ENCODE measurements at regions not wholly inside any gene's neighbourhood (a gene's known extent, or its start where the extent isn't known, plus 50 kb on each side); places are given as distances from the start of the nearest gene placed in this dataset.
"Not testable (repeated sequence)": the region's sequence is repeated elsewhere in the genome, so short reads cannot be mapped to it uniquely, and the experiment has no call there.

- DNase-seq (ENCODE audit: low spot score) = no peak
Observed at GRCh38 chr3:95629802-95630201, 1184.6 kb upstream of the EPHA6 start.

GRCh38 chr3:95645291-95645690, 1169.1 kb upstream of the EPHA6 start:
- DNase-seq (ENCODE audit: low spot score) = no peak

GRCh38 chr3:95654570-95655362, 1159.6 kb upstream of the EPHA6 start:
- DNase-seq (ENCODE audit: low spot score) = no peak

- no peak for DNase-seq (ENCODE audit: low spot score)
Observed at GRCh38 chr3:95655363-95655986, 1158.9 kb upstream of the EPHA6 start.

GRCh38 chr3:95670765-95671164, 1143.6 kb upstream of the EPHA6 start:
- DNase-seq (ENCODE audit: low spot score) = no peak

- no peak for DNase-seq (ENCODE audit: low spot score)
Observed at GRCh38 chr3:95673215-95673614, 1141.2 kb upstream of the EPHA6 start.

GRCh38 chr3:95705786-95706418, 1108.5 kb upstream of the EPHA6 start:
- DNase-seq (ENCODE audit: low spot score) = peak; percentile 54

- DNase-seq (ENCODE audit: low spot score) = no peak
Observed at GRCh38 chr3:95707268-95707667, 1107.1 kb upstream of the EPHA6 start.

- no peak for DNase-seq (ENCODE audit: low spot score)
Observed at GRCh38 chr3:95710684-95711083, 1103.7 kb upstream of the EPHA6 start.

GRCh38 chr3:95711789-95712188, 1102.6 kb upstream of the EPHA6 start:
- no peak for DNase-seq (ENCODE audit: low spot score)

- DNase-seq (ENCODE audit: low spot score) = no peak
Observed at GRCh38 chr3:95715128-95715527, 1099.3 kb upstream of the EPHA6 start.

GRCh38 chr3:95717048-95717447, 1097.3 kb upstream of the EPHA6 start:
- DNase-seq (ENCODE audit: low spot score) = no peak

- no peak for DNase-seq (ENCODE audit: low spot score)
Observed at GRCh38 chr3:95718168-95718567, 1096.2 kb upstream of the EPHA6 start.

- no peak for DNase-seq (ENCODE audit: low spot score)
Observed at GRCh38 chr3:95719481-95719880, 1094.9 kb upstream of the EPHA6 start.

- DNase-seq (ENCODE audit: low spot score) = peak; percentile 23
Observed at GRCh38 chr3:95721938-95722337, 1092.5 kb upstream of the EPHA6 start.

GRCh38 chr3:95725770-95726169, 1088.6 kb upstream of the EPHA6 start:
- no peak for DNase-seq (ENCODE audit: low spot score)

- no peak for DNase-seq (ENCODE audit: low spot score)
Observed at GRCh38 chr3:95731753-95732152, 1082.6 kb upstream of the EPHA6 start.

- no peak for DNase-seq (ENCODE audit: low spot score)
Observed at GRCh38 chr3:95733336-95733735, 1081.1 kb upstream of the EPHA6 start.

GRCh38 chr3:95738045-95738444, 1076.3 kb upstream of the EPHA6 start:
- no peak for DNase-seq (ENCODE audit: low spot score)

- DNase-seq (ENCODE audit: low spot score) = not testable (repeated sequence)
Observed at GRCh38 chr3:95744896-95745295, 1069.5 kb upstream of the EPHA6 start.

- DNase-seq (ENCODE audit: low spot score) = no peak
Observed at GRCh38 chr3:95750097-95750496, 1064.3 kb upstream of the EPHA6 start.

GRCh38 chr3:95751509-95751908, 1062.9 kb upstream of the EPHA6 start:
- DNase-seq (ENCODE audit: low spot score) = no peak

- no peak for DNase-seq (ENCODE audit: low spot score)
Observed at GRCh38 chr3:95752199-95752598, 1062.2 kb upstream of the EPHA6 start.

All from CD4-positive, alpha-beta T cell treated with Interleukin-2 at 100 ng/mL for 4 hours (primary cell).